HG03196 (cell line): ENCODE measurements at regions not wholly inside any gene's neighbourhood (a gene's known extent, or its start where the extent isn't known, plus 50 kb on each side); places are given as distances from the start of the nearest gene placed in this dataset.
"Not testable (repeated sequence)": the region's sequence is repeated elsewhere in the genome, so short reads cannot be mapped to it uniquely, and the experiment has no call there.

ENCODE experiments used
- ATAC-seq: cut with Tn5 transposase; IDR thresholded peaks from one replicate; pipeline ENCODE4 v1.9.1; 2021; ENCODE audit not compliant: unreplicated experiment

DNA sequence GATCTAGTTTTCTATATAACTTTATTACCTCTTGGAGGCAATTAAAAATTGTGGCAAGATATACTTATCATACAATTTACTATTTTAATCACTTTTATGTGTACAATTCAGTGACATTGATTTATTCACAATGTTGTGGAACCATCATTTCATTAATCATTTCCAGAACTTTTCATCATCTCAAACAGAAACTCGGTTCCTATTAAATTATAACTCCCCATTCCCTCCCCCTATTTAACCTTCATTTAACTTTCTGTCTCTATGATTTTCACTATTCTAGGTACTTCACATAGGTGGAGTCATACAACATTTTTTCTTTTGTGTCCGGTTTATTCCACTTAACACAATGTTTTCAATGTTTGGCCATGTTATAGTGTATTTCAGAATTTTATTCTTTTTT, 252.8 kb downstream of the REEP3 start:
- ATAC-seq = no peak

DNA sequence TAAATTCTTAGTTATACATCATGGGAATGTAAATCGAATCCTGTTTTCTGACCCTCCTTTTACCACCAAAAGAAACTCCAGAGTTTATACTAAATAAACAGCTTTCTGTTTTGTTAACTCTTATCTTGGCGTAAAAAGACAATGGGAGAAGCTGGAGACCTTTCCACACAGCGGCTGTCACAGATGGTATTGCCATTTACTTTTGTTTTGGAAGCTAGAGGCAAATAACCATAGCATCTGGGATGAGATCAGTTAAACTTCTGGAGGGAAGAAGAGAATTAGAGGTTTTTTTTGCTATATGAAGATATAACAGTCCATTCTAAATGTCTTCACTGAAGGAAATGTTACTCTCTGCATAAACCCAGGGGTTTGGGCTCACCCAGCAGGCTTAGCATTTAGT, 258.9 kb downstream of the REEP3 start:
- ATAC-seq = no peak

DNA sequence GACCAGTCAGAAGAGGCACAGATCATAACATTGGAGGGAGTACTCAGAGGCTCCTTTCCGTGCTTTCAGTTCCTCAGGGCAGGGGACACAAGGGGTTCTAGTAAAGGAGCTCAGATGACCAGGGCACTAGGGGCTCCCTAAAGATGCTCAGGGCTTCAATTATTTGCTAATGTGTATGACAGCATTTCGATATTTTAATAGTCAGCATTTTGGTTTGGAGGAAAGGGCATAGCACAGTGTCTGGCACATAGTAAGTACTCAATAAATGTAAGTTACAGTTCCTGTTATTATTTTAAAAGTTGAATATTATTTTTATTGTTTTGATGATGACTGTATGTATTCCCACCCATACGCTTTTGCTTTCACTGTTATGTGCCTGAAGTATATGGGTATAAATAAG, 260.0 kb downstream of the REEP3 start:
- no peak for ATAC-seq

DNA sequence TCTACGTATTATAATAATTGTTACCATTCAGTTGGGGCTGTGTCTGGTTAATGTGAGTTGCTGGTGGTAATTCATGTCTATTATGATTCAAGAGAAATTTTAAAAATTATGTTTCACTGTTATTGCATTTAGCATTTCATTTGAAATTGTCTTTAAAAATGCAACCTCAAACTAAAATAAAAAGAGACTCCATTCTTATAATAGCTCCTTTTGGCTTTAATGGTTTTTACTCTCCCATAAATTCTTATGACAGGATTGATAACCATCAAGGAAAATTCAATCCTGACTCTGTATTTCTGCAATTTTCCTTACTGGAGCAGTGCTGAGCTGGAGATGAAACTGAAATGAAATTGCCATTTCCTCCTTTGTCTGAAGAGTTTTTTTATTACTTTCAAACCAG, 262.7 kb downstream of the REEP3 start:
- no peak for ATAC-seq

DNA sequence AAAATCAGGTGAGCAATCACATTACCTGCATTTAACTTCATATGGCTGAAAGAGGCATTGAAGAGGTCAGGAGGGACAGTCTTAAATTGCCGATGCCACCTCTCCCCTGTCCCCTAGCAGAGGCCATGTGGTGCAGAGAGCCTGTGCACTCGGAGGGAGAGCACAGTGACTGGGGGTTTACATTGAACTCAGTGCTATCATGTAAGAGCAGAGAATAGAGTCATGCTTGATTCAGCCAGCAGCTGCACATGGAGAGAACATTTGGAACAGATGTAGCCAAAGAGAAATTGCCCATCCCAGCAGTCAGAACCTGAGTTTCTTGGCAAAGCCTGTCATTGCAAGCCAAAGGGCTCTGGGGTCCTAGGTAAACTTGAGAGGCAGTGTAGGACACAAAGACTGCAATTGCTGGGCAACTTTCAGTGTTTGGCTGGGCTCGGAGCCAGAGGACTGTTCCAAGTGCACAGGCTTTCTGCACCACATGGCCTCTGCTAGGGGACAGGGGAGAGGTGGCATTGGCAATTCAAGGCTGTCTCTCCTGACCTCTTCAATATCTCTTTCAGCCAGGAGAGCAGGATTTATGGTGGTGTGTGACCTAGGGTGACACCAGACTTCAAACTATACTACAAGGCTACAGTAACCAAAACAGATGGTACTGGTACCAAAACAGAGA, 267.1 kb downstream of the REEP3 start:
- ATAC-seq = no peak

DNA sequence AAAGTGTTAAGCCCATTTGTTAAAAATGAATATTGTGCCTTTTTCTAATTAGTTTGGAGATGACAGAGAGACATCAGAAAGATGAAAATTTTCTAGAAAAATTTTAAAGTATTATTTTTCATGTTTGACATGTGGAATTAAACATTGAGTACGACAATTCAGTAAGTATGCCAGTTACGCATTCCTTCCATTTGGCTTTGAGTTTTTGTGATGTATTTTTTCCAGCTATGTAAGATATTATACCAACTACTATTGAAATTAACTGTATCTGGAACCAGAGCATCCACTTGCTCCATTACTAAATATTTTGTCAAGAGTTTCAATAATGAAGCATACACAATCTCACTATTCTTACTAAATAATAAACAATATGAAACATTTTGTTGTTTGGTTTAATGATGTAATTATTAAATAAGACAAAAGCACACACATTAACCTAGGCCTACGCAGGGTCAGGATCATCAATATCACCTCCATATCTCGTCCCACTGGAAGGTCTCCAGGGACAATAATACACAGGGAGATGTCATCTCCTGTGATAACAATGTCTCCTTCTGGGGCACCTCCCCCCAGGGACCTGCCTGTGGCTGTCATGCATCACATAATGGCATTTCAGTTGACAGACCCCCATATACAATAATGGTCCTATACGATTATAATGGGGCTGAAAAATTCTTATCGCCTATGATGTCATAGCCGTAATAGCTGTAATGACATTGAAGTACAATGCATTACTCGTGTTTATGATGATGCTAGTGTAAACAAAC, 274.1 kb downstream of the REEP3 start:
- ATAC-seq = no peak

DNA sequence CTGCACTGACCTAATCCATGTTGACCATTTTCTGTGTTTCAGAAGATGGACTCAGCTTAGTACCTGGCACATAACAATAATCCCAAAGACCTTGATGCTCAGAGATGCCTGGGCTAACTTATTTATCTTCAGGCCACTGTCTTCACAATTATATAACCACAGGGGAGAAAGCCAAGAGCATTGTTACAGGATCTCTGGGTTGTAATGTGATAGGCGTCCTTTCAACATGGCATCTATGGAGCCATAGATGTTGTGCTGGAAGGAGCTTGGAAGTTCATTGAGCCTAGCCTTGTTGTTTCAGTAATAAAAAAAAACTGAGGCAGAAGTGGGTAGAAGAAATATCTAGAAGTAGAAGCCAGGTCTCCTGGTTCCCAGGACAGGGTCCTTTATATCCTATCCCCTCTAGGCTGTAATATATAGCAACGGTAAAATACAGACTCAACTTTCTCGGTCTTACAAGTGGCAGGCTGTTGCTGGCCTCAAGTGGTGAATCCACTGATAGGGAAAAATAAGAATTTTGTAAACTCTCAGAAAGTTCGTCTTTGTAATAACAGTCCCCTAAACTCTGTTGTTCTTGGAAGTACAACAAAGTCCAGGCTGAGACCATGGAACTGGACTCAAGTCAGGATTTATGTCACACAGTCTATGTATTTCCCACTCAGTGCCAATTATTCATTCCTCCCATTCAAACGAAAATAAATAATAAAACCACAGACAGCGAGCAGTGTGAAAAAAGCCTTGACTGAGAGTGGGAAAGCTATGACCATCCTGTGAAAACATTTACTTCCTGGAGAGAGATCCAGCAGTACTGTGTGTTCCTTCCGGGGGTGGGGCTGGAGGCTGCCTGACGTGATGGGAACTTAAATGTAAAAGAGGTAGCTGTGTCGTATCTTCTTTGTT, 277.6 kb downstream of the REEP3 start:
- no peak for ATAC-seq

DNA sequence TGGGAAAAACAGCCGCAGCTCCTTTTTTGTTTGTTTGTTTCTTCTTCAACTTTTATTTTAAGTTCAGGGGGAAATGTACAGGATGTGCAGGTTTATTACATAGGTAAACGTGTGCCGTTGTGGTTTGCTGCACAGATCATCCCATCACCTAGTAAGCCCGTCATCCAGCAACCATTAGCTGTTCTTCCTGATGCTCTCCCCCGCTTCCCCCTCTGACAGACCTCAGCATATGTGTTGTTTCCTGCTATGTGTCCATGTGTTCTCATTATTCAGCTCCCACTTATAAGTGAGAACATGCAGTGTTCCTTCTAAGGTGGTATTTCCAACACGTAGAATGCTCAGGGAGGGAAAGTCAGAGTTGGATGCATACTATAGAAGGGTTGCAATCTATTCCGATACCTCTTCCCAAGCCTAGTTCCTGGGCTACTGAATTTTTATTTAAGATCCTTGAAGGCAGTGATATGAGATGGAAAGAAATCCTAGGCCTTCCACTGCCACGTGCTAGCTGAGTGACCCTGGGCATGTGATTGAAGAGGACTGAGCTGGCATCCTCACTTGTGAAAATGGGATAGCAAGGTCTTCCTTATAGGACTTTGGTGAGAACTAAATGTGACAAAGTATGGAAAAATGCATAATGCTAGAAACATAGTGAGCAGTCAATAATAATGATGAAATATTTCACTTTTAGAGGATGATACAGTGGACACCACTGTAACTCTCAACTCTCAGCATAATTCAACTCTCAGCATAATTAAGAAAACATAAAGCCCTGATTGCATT, 278.5 kb downstream of the REEP3 start:
- no peak for ATAC-seq

DNA sequence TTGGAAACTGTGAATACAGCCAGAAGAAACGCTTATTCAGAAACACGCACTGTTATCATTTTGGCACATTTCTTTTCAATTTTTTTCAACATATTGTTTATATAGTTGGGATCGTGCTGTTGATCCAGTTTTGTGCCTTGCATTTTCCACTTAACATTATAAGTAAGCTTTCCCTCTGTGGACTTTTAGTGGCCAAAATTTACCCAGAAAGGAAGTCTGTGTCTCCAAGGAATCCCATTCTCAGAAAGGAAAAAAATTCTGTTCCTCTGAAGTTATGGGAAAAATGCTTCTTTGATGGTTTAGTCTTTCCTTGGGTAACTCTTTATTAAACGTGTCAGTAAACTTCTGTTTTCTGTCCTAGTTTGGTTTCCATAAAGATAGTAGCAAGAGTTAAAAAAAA, 280.0 kb downstream of the REEP3 start:
- no peak for ATAC-seq

DNA sequence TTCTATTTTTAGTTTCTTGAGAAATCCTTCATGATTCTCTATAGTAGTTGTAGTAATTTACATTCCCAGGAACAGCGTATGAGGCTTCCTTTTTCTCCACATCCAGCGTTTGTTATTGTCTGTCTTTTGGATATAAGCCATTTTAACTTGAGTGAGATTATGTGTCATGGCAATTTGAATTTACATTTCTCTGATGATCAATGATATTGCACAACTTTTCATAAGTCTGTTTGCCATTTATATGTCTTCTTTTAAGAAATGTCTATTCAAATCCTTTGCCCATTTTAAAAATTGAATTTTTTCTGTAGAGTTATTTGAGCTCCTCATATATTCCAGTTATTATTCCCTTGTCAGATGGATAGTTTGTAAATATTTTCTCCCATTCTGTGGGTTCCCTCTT, 285.1 kb downstream of the REEP3 start:
- no peak for ATAC-seq

DNA sequence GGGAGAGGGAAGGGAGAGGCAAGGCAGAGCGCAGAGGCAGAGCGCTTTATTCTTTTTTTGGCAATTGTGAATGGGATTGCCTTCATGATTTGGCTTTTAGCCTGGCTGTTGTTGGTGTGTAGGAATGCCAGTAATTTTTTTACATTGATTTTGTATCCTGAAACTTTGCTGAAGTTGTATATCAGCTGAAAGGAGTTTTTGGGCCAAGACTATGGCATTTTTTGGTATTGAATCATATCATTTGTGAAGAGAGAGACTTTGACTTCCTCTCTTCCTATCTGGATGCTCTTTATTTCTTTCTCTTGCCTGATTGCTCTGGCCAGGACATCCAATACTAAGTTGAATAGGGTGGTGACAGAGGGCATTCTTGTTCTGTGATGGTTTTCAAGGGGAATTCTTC, 291.3 kb downstream of the REEP3 start:
- no peak for ATAC-seq

DNA sequence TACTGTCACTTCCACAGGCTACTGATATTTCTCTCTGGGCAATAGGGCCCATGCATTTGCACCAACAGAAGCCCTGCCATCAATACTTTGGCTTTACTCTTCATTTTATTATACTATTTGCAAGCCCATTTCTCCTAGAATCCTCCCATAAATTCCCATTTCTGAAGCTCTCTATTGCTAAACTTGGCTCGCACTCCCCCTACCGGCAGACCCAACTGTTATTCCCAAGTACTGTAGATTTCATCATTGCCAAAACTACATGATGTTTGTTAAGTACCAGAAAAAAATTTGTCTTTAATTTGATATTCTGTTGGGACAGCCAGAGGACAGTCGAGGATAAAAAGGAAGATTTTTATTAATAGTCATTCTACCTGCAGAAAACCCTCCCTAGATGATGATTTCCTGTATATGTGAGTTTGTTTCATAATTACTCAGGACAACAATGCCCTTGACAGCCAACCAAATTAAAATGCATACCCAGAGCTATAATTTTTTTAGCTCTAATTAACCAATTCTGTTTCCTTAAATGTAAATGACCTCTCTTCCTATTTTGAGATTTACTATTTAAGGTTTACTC, 298.6 kb downstream of the REEP3 start:
- no peak for ATAC-seq

DNA sequence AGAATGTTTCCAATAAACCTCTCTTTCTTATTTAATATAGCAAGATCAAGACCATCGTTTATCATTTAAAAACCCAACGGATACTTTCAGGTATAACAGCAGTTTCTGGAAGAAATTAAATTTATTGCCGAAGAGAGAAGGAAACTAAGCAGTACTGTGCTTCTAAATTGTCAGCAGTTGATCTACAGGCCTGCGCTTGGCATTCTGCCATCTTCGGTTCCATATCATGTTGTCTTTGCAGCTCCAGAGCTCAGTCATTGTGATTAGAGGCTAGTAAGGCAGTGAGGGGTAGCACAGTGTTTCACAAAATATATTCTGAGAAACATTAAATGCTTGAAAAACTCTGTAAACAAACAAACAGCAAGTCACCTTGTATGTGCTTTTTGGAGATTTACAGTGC, 301.3 kb downstream of the REEP3 start:
- no peak for ATAC-seq

DNA sequence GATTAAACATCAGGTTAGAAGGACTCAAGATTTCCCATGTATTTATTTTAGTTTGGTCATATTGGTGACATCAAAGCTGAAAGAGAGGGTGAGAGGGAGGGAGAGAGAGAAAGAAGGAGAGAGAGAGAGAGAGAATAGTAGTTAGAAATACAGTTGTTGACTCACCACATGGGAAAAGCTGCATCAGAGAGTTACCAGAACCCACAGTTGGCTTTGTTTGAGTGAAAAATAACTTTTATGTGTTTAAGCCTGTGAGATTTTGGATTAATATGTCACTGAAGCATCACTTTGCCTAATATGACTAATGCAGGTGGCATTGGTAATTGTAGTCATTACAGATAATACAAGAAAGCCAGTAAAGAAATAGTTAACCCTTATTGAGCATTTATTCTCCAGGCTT, 303.9 kb downstream of the REEP3 start:
- ATAC-seq = no peak

DNA sequence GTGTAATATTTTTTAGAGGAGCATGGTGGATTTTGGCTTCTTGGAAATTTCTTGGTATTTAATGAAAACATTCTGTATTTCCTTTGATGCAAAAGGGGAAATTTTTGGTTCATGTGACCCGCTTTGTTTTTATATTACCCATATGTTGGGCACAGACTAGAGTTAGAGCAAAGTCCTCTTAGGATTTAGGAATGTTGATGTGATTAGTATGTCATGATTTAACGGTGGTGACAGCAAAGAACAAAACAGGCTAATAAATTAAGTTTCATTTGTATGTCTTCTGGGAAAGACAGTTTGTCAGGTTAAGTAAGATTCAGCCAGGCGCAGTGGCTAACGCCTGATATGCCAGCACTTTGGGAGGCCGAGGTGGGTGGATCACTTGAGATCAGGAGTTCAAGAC, 304.6 kb downstream of the REEP3 start:
- ATAC-seq = no peak

DNA sequence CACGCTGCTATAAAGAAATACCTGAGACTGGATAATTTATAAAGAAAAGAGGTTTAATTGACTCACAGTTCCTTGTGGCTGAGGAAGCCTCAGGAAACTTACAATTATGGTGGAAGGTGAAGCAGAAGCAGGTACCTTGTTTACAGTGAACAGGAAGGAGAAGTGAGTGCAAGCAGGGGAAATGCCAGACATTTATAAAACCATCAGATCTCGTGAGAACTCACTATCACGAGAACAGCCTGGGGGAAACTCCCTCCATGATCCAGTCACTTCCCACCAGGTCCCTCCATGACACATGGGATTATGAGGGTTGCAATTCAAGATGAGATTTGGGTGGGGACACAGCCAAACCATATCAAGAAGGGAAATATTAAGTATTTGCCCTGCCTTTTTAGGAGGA, 305.8 kb downstream of the REEP3 start:
- ATAC-seq = not testable (repeated sequence)

DNA sequence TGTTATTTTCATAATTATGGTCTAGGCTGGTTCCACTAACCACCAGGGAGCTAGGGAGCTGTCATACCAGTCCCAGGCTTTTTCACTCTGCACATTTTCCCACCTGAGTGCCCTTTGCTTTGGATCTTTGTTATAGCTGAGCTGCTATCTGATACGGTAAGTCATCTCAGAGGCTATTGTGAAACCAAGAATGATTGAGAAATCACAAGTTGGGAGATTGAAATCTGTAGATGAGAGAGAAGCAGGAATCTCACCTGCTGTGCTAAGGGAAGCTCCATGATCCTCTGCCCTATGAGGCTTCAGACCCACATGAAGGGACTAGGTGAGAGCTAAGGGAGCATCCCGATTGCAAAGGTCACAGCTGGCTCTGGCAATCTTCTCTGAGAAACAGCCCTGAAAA, 307.8 kb downstream of the REEP3 start:
- no peak for ATAC-seq

DNA sequence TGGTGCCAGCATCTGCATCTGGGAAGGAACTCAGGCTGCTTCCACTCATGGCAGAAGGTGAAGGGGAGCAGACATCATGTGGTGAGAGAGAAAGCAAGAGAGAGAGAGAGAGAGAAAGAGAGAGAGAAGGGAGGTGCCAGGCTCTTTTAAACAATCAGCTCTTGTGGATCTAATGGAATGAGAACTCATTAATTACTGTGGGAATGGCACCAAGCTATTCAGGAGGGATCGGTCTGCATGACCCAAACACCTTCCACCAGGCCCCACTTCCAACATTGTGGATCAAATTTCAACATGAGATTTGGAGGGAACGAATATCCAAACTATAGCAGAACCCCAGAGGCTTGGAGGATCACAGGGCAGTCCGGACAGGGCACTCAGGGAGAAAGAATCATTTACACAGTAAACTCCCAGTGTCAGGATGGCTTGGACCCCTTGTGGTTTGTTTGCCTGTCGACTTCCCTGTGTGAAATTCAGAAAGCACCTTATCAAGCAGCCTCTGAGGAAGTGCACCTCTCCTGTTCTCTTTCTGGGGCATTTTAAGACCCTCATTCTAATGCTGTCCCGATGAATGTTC, 308.5 kb downstream of the REEP3 start:
- ATAC-seq = no peak

DNA sequence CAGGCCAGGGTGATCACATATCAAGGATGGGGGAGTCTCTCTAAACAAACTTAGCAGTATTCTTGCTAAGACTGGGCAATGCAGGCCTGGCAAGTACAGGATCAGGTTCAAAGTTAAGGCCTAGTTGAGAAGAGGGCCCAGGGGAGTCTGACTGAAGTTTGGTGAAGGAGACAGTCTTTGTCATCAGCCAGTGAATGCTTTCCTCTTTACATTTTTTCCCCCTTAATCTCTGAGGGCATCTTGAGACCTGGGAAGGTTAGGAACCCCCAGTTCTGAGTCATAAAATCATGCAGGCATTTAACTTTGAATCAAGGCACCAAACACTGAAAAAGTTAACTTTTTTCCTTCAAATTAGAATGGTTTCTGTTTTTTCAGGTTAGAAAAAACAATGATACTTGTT, 311.5 kb downstream of the REEP3 start:
- ATAC-seq = no peak

DNA sequence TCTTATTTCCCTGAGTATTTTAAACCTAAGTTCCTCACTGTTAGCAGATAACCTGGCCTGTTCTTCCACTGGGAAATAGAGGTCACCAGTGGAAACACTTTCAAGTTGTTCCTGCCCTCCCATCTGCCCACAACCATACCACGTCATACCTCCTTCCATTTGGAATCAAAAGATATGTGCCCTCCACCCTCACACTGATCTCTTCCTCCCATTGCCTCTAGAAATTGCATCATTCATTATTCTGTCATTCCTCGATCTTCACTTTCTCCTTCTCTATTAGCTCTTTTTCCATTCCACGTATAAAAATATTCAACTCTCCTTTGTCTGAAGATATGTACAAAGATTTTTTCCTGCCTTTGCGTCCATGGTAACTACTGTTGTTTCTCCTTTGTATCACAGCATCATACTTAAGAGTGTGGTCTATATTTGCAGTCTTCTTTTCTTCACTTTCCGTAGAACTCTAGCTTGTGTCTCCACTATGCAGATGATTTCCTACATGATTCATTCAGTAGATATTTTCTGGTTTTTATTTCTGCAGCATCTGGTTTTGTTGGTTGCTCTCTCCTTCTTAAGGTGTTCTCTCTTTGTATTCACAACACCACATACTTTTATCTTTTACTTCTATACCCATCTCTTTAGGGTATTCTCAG, 312.3 kb downstream of the REEP3 start:
- no peak for ATAC-seq
